ENCODE measurements at regions not wholly inside any gene's neighbourhood (a gene's known extent, or its start where the extent isn't known, plus 50 kb on each side); places are given as distances from the start of the nearest gene placed in this dataset.
"Not testable (repeated sequence)": the region's sequence is repeated elsewhere in the genome, so short reads cannot be mapped to it uniquely, and the experiment has no call there.

GRCh38 chr6:84837068-84837866 lies 72.9 kb upstream of the TBX18 start:
- intact Hi-C loops (cut with micrococcal nuclease): not testable (repeated sequence)

GRCh38 chr6:84836366-84836765 lies 72.0 kb upstream of the TBX18 start:
- intact Hi-C loops (cut with micrococcal nuclease): no loop called here

GRCh38 chr6:84835340-84835739 lies 70.9 kb upstream of the TBX18 start:
- intact Hi-C loops (cut with micrococcal nuclease): no loop called here

DNA sequence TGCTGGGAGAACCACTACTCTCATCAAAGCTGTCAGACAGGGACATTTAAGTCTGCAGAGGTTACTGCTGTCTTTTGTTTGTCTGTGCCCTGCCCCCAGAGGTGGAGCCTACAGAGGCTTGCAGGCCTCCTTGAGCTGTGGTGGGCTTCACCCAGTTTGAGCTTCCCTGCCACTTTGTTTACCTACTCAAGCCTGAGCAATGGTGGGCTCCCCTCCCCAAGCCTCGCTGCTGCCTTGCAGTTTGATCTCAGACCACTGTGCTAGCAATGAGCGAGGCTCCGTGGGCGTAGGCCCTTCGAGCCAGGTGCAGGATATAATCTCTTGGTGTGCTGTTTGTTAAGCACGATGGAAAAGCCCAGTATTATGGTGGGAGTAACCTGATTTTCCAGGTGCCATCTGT lies 67.5 kb upstream of the TBX18 start:
- intact Hi-C loops (cut with micrococcal nuclease): not testable (repeated sequence)

DNA sequence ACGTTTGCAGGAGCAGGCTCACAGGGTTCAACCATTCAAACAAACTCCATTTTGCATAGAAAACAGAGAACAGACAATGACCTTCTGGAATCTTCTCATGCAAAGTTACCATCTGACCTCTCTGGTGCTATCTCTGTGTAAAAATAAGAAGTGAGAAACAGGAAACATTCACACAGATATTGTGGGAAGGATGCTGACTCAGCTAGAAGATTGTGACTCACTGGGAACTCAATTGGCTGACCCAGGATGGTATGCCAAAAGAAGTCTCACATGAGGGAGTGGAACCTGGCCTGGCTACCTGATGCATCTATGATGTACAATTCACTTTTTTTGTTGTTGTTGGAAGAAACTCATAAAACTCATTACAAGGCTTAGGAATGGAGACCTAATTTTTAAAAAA lies 61.1 kb upstream of the TBX18 start:
- intact Hi-C loops (cut with micrococcal nuclease): no loop called here

GRCh38 chr6:84821314-84821713 lies 56.9 kb upstream of the TBX18 start:
- intact Hi-C loops (cut with micrococcal nuclease): not testable (repeated sequence)

DNA sequence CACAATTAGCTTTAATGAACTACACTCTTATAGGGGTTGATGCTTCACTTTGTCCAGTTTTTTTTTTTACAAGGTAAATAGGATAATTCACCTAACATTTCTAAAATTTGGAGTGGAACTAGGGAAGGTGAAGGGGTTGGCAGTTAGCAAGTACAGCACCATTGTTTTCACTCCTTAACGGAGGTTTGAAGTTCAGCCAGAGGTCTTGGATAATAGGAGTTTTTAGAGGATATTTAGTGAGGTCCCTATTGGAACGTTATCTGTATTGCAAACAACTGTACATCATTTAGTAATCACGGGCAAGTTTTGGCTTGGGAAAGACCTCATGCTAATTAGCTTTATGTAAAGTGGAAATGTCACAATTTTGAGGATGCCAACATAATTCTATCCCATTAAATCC lies 52.3 kb upstream of the TBX18 start:
- intact Hi-C loops (cut with micrococcal nuclease): no loop called here

DNA sequence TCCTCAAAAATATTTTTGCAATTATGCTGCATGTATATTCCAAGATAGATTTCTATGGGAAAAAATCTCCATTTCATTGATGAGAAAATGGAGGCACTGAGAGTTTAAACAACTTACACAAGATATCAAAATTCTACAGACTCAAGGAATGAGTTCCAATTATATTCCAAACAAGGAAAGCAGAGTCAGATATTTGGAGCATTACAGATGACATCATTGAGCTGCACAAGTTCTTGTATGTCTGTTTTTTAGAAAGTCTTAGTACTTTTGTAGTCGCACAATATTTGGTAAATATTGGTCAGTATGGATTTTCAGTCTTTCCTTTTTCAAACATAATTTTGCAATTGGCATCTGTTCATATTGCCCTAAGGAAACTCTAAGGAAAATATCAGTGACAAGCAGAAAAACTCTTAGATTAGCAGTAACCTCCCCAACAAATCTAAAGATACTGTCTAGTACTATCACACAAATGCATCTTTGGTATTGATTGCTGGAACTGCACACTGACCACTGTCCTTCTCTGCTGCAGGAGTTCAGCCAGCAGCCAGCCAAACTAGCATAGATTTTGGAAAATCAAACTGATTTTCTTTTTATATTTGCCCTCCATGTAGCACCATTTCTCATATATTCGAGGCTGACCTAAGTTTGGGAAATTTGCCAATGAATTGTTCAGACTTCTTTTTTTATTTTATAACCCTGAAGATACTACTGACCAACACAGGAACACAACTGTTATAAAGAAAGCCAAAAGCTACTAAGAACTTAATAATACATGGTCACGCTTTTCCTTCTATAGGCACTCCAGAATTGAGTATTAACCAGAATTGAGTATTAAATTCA lies 51.7 kb upstream of the TBX18 start:
- intact Hi-C loops (cut with micrococcal nuclease): no loop called here

Data from T-helper 2 cell treated with Interferon-gamma antibody and Interleukin-4, amounts not matched to agents 100 ng/mL and 5 ng/mL, for 36 hours (primary cell).